SJSA1 (cell line): ENCODE measurements at regions not wholly inside any gene's neighbourhood (a gene's known extent, or its start where the extent isn't known, plus 50 kb on each side); places are given as distances from the start of the nearest gene placed in this dataset.
"Not testable (repeated sequence)": the region's sequence is repeated elsewhere in the genome, so short reads cannot be mapped to it uniquely, and the experiment has no call there.

Experiments
- DNase-seq, 2 experiments: peaks; one replicate each; pipeline ENCODE4 v3.0.0-alpha.2; 2015 to 2020; ENCODE audit warnings: low spot score in 2 of 2, low read depth in 1 of 2
- H3K27ac ChIP-seq: fragments of 250-450 bp; sonication (Bioruptor Pico); 2 replicates; pipeline ENCODE4 v1.5.1; 2020; ENCODE audit warnings: mild to moderate bottlenecking, moderate library complexity
- H3K27me3 ChIP-seq: fragments of 250-450 bp; sonication (Bioruptor Pico); replicated peaks from 2 replicates; pipeline ENCODE4 v1.5.1; 2020; ENCODE audit warnings: mild to moderate bottlenecking, moderate library complexity
- H3K36me3 ChIP-seq: fragments of 250-450 bp; sonication (Bioruptor Pico); 2 replicates; pipeline ENCODE4 v1.5.1; 2020; ENCODE audit warnings: mild to moderate bottlenecking
- H3K4me1 ChIP-seq: fragments of 250-450 bp; sonication (Bioruptor Pico); replicated peaks from 2 replicates; pipeline ENCODE4 v1.6.1; 2021; ENCODE audit warnings: mild to moderate bottlenecking
- H3K4me3 ChIP-seq: fragments of 250-450 bp; sonication (Bioruptor Pico); 2 replicates; pipeline ENCODE4 v1.5.1; 2020; ENCODE audit warnings: mild to moderate bottlenecking
- H3K9me3 ChIP-seq: fragments of 250-450 bp; sonication (Bioruptor Pico); replicated peaks from 2 replicates; pipeline ENCODE4 v1.5.1; 2020; ENCODE audit warnings: mild to moderate bottlenecking

DNA sequence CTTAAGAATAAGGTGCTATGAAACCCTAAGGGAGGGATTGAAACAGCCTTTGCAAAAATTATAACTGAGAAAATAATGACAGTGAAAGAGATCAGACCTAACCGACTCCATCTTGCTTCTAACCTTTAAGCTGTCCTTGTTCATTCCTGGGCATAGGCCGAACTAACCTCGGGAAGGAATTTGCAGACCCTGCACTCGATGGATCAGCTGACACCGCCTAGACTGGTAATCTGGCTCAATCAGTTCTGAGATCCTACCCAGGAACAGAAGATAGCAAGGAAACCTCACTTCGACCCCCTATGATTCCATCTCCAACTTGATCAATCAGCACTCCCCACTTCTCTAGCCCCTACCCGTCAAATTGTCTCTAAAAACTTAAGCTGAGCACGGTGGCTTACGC, 66.6 kb upstream of the GOLGA6L6 start:
- H3K4me1 ChIP-seq, H3K27me3 ChIP-seq, H3K4me3 ChIP-seq, H3K9me3 ChIP-seq, H3K27ac ChIP-seq, H3K36me3 ChIP-seq, DNase-seq: not testable (repeated sequence)

GRCh38 chr15:20597245-20597644, 55.6 kb upstream of the GOLGA6L6 start:
- not testable (repeated sequence) for H3K27me3 ChIP-seq, H3K4me1 ChIP-seq, DNase-seq, H3K36me3 ChIP-seq, H3K9me3 ChIP-seq, H3K4me3 ChIP-seq, H3K27ac ChIP-seq

GRCh38 chr15:20594219-20594618, 52.6 kb upstream of the GOLGA6L6 start:
- H3K27ac ChIP-seq, DNase-seq, H3K4me3 ChIP-seq, H3K9me3 ChIP-seq, H3K36me3 ChIP-seq, H3K27me3 ChIP-seq, H3K4me1 ChIP-seq: not testable (repeated sequence)

- not testable (repeated sequence) for H3K4me3 ChIP-seq, H3K4me1 ChIP-seq, H3K27me3 ChIP-seq, H3K27ac ChIP-seq, H3K9me3 ChIP-seq, DNase-seq, H3K36me3 ChIP-seq
Measured at GRCh38 chr15:20591936-20592335, 50.3 kb upstream of the GOLGA6L6 start.
